HG02938 (cell line): ENCODE measurements at regions not wholly inside any gene's neighbourhood (a gene's known extent, or its start where the extent isn't known, plus 50 kb on each side); places are given as distances from the start of the nearest gene placed in this dataset.
"Not testable (repeated sequence)": the region's sequence is repeated elsewhere in the genome, so short reads cannot be mapped to it uniquely, and the experiment has no call there.

ENCODE experiments used
- ATAC-seq: cut with Tn5 transposase; IDR thresholded peaks from one replicate; pipeline ENCODE4 v1.9.1; 2021; ENCODE audit warnings: mild to moderate bottlenecking, moderate library complexity; ENCODE audit not compliant: unreplicated experiment

DNA sequence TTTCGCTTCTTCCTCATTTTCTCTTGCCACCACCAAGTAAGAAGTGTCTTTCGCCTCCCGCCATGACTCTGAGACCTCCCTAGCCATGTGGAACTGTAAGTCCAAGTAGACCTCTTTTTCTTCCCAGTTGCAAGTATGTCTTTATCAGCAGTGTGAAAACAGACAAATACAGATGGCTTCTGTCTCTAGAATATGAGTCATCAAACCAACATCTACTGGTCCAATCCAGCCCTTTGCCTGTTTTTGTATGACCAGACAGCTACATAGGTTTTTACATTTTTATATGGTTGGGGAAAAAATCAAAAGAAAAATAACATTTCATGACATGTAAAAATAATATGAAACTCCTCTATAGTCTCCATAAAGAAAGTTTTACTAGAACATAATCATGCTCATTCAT, 118.7 kb upstream of the PTPRG start:
- ATAC-seq = no peak

DNA sequence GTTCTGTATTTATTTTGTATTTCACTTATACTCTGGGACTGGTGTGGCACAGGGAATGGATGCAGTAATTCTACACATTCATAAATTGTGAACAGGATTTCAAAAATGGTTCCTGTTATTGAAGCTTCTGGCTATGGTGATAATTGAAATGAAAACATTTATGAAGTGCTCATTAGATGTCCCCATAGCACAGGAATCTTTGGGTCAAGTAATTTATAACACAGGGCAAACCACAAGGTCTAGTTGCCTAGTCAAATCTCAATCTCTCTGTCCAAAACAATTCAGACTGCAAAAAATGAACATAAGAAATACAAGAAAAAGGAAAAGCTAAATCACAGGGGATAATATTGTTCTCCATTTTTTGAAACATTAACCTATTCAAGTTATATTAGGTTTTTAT, 117.5 kb upstream of the PTPRG start:
- no peak for ATAC-seq

DNA sequence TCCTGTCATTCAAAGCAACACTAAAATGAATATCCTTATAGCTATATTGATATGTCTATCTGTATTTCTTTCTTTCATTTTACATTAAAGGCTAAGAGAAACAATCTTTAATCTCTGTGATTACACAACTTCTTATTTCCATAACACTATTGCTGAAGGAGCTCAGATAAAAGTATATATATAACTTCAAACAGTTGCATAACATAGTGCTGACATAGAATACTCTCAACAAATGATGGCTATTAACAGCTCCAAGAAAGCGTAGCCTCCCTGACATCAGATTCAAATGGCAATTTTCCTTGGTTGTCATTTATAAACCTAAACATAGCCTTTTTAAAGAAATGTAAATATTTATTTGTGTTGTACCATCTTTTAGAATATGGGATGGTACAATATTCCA, 116.6 kb upstream of the PTPRG start:
- ATAC-seq = no peak

GRCh38 chr3:61445924-61446323, 115.4 kb upstream of the PTPRG start:
- ATAC-seq = no peak

DNA sequence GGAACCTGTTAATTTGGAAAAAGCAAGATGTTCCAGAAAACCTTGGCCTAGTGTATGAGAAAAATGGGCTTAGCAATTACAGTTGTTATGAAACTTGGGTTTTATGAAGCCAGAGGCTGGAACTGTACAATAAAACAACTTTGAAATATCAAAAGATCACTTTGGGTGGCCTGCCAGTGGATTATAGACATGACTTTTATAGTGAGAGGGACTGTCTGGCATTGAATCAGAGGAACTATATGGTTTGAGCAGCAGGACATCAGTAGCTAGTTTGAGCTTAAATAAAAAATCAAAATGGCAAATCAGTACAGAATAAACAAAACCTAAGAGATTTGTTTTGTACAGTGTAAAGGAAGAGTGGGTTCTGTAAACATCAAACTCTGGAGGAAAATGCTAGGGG, 115.0 kb upstream of the PTPRG start:
- ATAC-seq = no peak

DNA sequence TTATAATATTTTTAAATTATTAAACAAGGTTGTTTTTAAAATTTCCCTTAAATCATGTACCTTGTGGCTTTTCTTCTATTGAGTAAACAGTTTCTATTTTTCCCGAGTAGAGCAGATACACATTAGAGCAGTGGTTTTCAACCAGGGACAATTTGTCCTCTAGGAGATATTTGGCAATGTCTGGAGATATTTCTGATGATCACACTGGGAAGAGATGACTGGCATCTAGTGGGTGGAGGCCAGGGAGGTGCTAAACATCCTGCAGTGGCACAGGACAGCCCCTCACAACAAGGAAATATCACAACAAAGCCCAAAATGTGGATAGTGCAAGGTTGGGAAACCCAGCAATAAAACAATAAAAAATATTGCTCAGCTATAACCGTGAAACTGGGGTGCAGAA, 113.0 kb upstream of the PTPRG start:
- no peak for ATAC-seq

- no peak for ATAC-seq
Measured at GRCh38 chr3:61449327-61450040, 111.9 kb upstream of the PTPRG start.

DNA sequence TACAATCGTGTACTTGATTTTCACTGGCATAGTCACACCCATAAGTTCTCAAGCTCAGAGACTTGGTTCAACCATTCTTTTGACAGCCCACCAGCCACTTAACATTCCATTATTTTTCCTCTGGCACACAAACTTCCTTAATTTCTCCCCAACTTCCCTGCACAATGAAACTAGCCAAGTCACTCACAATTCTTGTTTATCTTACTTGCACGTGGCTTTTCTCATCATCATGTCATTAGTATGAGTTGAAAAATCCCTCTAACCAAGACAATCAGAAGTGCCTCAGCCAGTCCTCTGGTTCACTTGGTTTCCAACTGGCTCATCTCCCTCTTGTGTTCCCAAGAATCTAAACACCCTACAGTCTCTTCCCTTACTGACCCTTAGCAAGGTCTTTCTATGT, 110.5 kb upstream of the PTPRG start:
- ATAC-seq = no peak

- no peak for ATAC-seq
Measured at GRCh38 chr3:61451841-61452240, 109.5 kb upstream of the PTPRG start.

GRCh38 chr3:61452535-61453090, 108.8 kb upstream of the PTPRG start:
- no peak for ATAC-seq

GRCh38 chr3:61454006-61454585, 107.3 kb upstream of the PTPRG start:
- ATAC-seq = no peak

GRCh38 chr3:61454801-61455200, 106.6 kb upstream of the PTPRG start:
- no peak for ATAC-seq

GRCh38 chr3:61460636-61461035, 100.7 kb upstream of the PTPRG start:
- no peak for ATAC-seq

GRCh38 chr3:61463191-61463590, 98.2 kb upstream of the PTPRG start:
- ATAC-seq = no peak

- no peak for ATAC-seq
Measured at GRCh38 chr3:61464518-61465140, 96.7 kb upstream of the PTPRG start.

DNA sequence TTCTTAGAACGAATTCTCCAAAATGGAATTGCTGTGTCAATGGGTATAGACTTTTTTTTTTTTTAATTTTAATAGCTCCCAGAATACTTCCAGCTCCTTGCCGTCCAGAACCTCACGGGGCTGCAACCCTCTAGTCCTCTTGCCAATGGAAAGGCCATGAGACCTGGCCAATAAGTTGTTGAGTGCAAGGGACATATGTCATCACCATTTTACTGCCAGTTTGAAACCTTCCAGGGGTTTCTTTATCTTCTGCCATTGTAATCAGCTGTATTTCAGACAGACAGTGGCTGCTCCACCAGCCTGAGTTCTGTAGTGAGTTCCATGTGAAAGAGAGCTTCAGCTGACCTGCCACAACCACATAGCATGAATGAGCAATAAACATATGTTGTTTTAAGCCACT, 95.0 kb upstream of the PTPRG start:
- ATAC-seq = no peak

DNA sequence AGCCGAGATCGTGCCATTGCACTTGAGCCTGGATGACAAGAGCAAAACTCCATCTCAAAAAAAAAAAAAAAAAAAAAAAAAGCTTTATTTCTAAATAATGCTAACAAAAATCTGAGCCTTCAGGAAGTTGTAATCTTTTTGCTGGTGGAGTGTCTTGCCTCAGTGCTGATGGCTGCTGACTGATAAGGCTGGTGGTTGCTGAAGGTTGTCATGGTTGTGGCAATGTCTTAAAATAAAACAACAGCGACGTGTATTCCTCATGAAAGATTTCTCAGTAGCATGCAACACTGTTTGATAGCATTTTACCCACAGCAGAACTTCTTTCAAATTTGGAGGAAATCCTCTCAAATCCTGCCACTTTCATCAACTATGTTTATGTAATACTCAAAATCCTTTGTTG, 77.4 kb upstream of the PTPRG start:
- no peak for ATAC-seq

- ATAC-seq = no peak
Measured at GRCh38 chr3:61493339-61493738, 68.0 kb upstream of the PTPRG start.

DNA sequence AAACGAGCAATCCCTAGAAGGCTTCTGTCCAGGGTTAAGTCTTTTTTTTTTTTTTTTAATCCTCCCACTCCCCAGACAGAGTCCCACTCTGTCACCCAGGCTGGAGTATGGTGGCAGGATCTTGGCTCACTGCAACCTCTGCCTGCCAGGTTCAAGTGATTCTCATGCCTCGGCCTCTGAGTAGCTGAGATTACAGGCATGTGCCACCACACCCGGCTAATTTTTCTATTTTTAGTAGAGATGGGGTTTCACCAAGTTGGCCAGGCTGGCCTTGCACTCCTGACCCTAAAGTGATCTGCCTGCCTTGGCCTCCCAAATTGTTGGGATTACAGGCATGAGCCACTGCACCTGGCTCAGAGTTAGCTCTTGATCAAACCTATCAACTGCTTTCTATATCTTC, 67.1 kb upstream of the PTPRG start:
- ATAC-seq = not testable (repeated sequence)

GRCh38 chr3:61497463-61497862, 63.9 kb upstream of the PTPRG start:
- ATAC-seq = no peak

GRCh38 chr3:61505197-61505596, 56.2 kb upstream of the PTPRG start:
- ATAC-seq = no peak

DNA sequence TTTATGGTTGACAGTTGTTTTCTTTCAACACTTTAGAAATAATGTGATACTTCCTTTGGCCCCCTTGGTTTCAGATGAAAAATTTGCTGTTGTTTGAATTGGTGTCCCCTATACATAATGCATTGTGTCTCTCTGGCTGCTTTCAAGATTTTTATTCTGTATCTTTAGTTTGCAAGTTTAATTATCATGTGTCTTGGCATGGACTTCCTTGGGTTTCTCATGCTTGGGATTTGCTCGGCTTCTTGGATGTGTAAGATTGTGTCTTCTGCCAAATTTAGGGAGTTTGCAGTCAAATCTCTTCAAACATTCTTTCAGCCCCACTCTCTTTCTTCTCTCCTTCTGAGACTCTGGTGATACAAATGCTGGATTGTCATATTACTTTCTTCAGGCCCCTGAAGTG, 53.4 kb upstream of the PTPRG start:
- no peak for ATAC-seq
